Nephron (organoid): ENCODE measurements at regions not wholly inside any gene's neighbourhood (a gene's known extent, or its start where the extent isn't known, plus 50 kb on each side); places are given as distances from the start of the nearest gene placed in this dataset.

Source experiments
- H3K27ac Mint-ChIP-seq, 3 experiments: 2 replicates each; pipeline ENCODE4 v1.8.0; 2020; ENCODE audit warnings: mixed read lengths in 3 of 3, mild to moderate bottlenecking in 2 of 3, moderate library complexity in 1 of 3
- H3K27me3 Mint-ChIP-seq: 2 replicates; pipeline ENCODE4 v1.8.0; 2021; ENCODE audit warnings: low read depth, mild to moderate bottlenecking, moderate library complexity, mixed read lengths
- H3K36me3 Mint-ChIP-seq: 2 replicates; pipeline ENCODE4 v1.8.0; 2020; ENCODE audit warnings: low read depth, mixed read lengths
- H3K4me1 Mint-ChIP-seq: 2 replicates; pipeline ENCODE4 v1.8.0; 2020; ENCODE audit warnings: mixed read lengths
- H3K4me3 Mint-ChIP-seq, 3 experiments: 2 replicates each; pipeline ENCODE4 v1.8.0; 2020; ENCODE audit warnings: mild to moderate bottlenecking in 3 of 3, mixed read lengths in 3 of 3, moderate library complexity in 2 of 3
- H3K9me3 Mint-ChIP-seq: 2 replicates; pipeline ENCODE4 v1.8.0; 2020; ENCODE audit warnings: mixed read lengths
- CTCF ChIP-seq, 3 experiments: fragments of 200-600 bp; sonication (generic); IDR thresholded peaks; one replicate each; pipeline ENCODE4 v1.5.0; 2021; ENCODE audit warnings: antibody characterized with exemption in 3 of 3; ENCODE audit not compliant: unreplicated experiment in 3 of 3

GRCh38 chrX:97766501-97767095 is 882.9 kb downstream of the RPA4 start:
- no peaks in the 10 kb centered on the region for H3K27me3 Mint-ChIP-seq
- H3K4me1 Mint-ChIP-seq, result peaks cover 4% of the 10 kb centered on the region

GRCh38 chrX:97787311-97787710 is 903.6 kb downstream of the RPA4 start:
- Mint-ChIP-seq H3K4me1 (no peaks in the 10 kb centered on the region), H3K36me3 (no peaks in the 10 kb centered on the region), H3K27ac (no peak overlapping the region), H3K4me3 (no peak overlapping the region), H3K27me3 (no peaks in the 10 kb centered on the region), H3K9me3 (peaks cover 11% of the 10 kb centered on the region)
- no peak for TF ChIP-seq CTCF (IDR thresholded peaks at IDR 0.05; ENCODE audit: unreplicated experiment in 3 of 3)

More at GRCh38 chrX:97766501-97767095, 882.9 kb downstream of the RPA4 start:
- Mint-ChIP-seq H3K27ac (peak overlapping the region in 1 of 3 experiments; percentile 5), H3K36me3 (no peaks in the 10 kb centered on the region), H3K4me3 (no peak overlapping the region), H3K9me3 (peaks cover 2% of the 10 kb centered on the region)
- TF ChIP-seq CTCF (IDR thresholded peaks at IDR 0.05; ENCODE audit: unreplicated experiment in 3 of 3), result no peak

GRCh38 chrX:97787849-97788248 is 904.1 kb downstream of the RPA4 start:
- H3K4me3 Mint-ChIP-seq, result no peak overlapping the region
- H3K27me3 Mint-ChIP-seq, result no peaks in the 10 kb centered on the region
- H3K4me1 Mint-ChIP-seq, result no peaks in the 10 kb centered on the region
- H3K9me3 Mint-ChIP-seq, result peaks cover 7% of the 10 kb centered on the region
- H3K27ac Mint-ChIP-seq, result no peak overlapping the region
- no peaks in the 10 kb centered on the region for H3K36me3 Mint-ChIP-seq
- TF ChIP-seq CTCF (IDR thresholded peaks at IDR 0.05; ENCODE audit: unreplicated experiment in 3 of 3), result no peak

- Mint-ChIP-seq H3K36me3 (no peaks in the 10 kb centered on the region), H3K27ac (no peak overlapping the region), H3K4me1 (no peaks in the 10 kb centered on the region), H3K4me3 (no peak overlapping the region), H3K27me3 (no peaks in the 10 kb centered on the region), H3K9me3 (no peaks in the 10 kb centered on the region)
- TF ChIP-seq CTCF (IDR thresholded peaks at IDR 0.05; ENCODE audit: unreplicated experiment in 3 of 3), result no peak
Measured at GRCh38 chrX:97790850-97791249, 907.1 kb downstream of the RPA4 start.

- H3K27ac Mint-ChIP-seq, result no peak overlapping the region
- no peaks in the 10 kb centered on the region for H3K27me3 Mint-ChIP-seq
- no peaks in the 10 kb centered on the region for H3K36me3 Mint-ChIP-seq
- H3K9me3 Mint-ChIP-seq, result peaks cover 10% of the 10 kb centered on the region
- no peak overlapping the region for H3K4me3 Mint-ChIP-seq
- no peak for TF ChIP-seq CTCF (IDR thresholded peaks at IDR 0.05; ENCODE audit: unreplicated experiment in 3 of 3)
- H3K4me1 Mint-ChIP-seq, result no peaks in the 10 kb centered on the region
Measured at GRCh38 chrX:97797076-97797475, 913.4 kb downstream of the RPA4 start.

GRCh38 chrX:97806238-97806637 is 922.5 kb downstream of the RPA4 start:
- TF ChIP-seq CTCF (IDR thresholded peaks at IDR 0.05; ENCODE audit: unreplicated experiment in 3 of 3), result no peak
- peaks cover 18% of the 10 kb centered on the region for H3K9me3 Mint-ChIP-seq
- H3K4me3 Mint-ChIP-seq, result no peak overlapping the region
- no peak overlapping the region for H3K27ac Mint-ChIP-seq
- no peaks in the 10 kb centered on the region for H3K4me1 Mint-ChIP-seq
- H3K36me3 Mint-ChIP-seq, result no peaks in the 10 kb centered on the region
- no peaks in the 10 kb centered on the region for H3K27me3 Mint-ChIP-seq
